Keratinocyte (primary cell): ENCODE measurements at regions not wholly inside any gene's neighbourhood (a gene's known extent, or its start where the extent isn't known, plus 50 kb on each side); places are given as distances from the start of the nearest gene placed in this dataset.

Experiments used
- DNase-seq: peaks from one replicate; pipeline ENCODE4 v3.0.0-alpha.2; 2011; ENCODE audit warnings: low read depth, missing footprints, low spot score
- FAIRE-seq: peaks from 2 replicates; lab custom pipeline; 2011; peaks lifted over from hg19 to GRCh38; lab: Jason Lieb, UNC
- H2AFZ ChIP-seq: 2 replicates; pipeline ENCODE4 v1.6.0; 2012; ENCODE audit warnings: low read length, control low read depth, inconsistent platforms; ENCODE audit not compliant: control insufficient read depth
- H3K27ac ChIP-seq: 2 replicates; pipeline ENCODE4 v1.5.1; 2011; ENCODE audit warnings: low read length; ENCODE audit not compliant: control insufficient read depth, insufficient read depth
- H3K27me3 ChIP-seq: 3 replicates; pipeline ENCODE4 v1.6.0; 2011; ENCODE audit warnings: low read length; ENCODE audit not compliant: control insufficient read depth, insufficient read depth; ENCODE audit errors: extremely low read depth
- H3K36me3 ChIP-seq, 2 experiments: 2 replicates in 1 of 2; 3 replicates in 1 of 2; pipeline ENCODE4 v1.5.1; 2011; ENCODE audit warnings: low read length in 2 of 2, mild to moderate bottlenecking in 1 of 2; ENCODE audit not compliant: control insufficient read depth in 2 of 2, insufficient read depth in 2 of 2; ENCODE audit errors: extremely low read depth in 1 of 2
- H3K4me1 ChIP-seq: 3 replicates; pipeline ENCODE4 v1.5.1; 2011; ENCODE audit warnings: low read length; ENCODE audit not compliant: control insufficient read depth, insufficient read depth; ENCODE audit errors: extremely low read depth
- H3K4me2 ChIP-seq: 3 replicates; pipeline ENCODE4 v1.6.0; 2011; ENCODE audit warnings: low read depth, low read length; ENCODE audit not compliant: control insufficient read depth, insufficient read depth; ENCODE audit errors: extremely low read depth
- H3K4me3 ChIP-seq, 3 experiments: fragments of 200-600 bp in 1 of 3; sonication (generic) in 1 of 3; 2 replicates in 2 of 3; 3 replicates in 1 of 3; pipeline ENCODE4 v1.5.1; 2011 to 2016; ENCODE audit warnings: low read length in 3 of 3, mild to moderate bottlenecking in 3 of 3, control low read depth in 2 of 3, inconsistent platforms in 1 of 3, low read depth in 1 of 3, mixed read lengths in 1 of 3, mixed run types in 1 of 3, moderate library complexity in 1 of 3; ENCODE audit not compliant: control insufficient read depth in 2 of 3, insufficient read depth in 2 of 3; ENCODE audit errors: extremely low read depth in 1 of 3
- H3K79me2 ChIP-seq: 2 replicates; pipeline ENCODE4 v1.6.0; 2012; ENCODE audit warnings: low read length; ENCODE audit not compliant: control insufficient read depth, insufficient read depth
- H3K9ac ChIP-seq: 3 replicates; pipeline ENCODE4 v1.6.0; 2011; ENCODE audit warnings: low read length; ENCODE audit not compliant: control insufficient read depth, insufficient read depth; ENCODE audit errors: extremely low read depth
- H3K9me1 ChIP-seq: 3 replicates; pipeline ENCODE4 v1.6.0; 2011; ENCODE audit warnings: low read length; ENCODE audit not compliant: control insufficient read depth, insufficient read depth; ENCODE audit errors: extremely low read depth
- H3K9me3 ChIP-seq: 2 replicates; pipeline ENCODE4 v1.5.1; 2012; ENCODE audit warnings: low read depth, low read length; ENCODE audit not compliant: control insufficient read depth
- H4K20me1 ChIP-seq: 3 replicates; pipeline ENCODE4 v1.6.0; 2011; ENCODE audit warnings: low read length; ENCODE audit not compliant: control insufficient read depth, insufficient read depth; ENCODE audit errors: extremely low read depth
- EZH2 ChIP-seq: IDR thresholded peaks from one replicate; pipeline ENCODE4 v1.6.1; 2012; ENCODE audit warnings: inconsistent platforms, mild to moderate bottlenecking, low read length, moderate library complexity
- dilution Hi-C: fragments of 300-500 bp; cut with MboI; formaldehyde crosslinking; loops from one replicate; pipeline ENCODE4 v1.7.0; 2020; ENCODE audit warnings: low sequenced_read_pairs; ENCODE audit not compliant: extremely low pct_ligation_motif_present
- TF ChIP-seq, protein P1 (sequence below), 3 experiments: IDR thresholded peaks in 1 of 3; conservative IDR thresholded peaks in 1 of 3; optimal IDR thresholded peaks in 1 of 3; 2 replicates in 2 of 3; 3 replicates in 1 of 3; pipeline versions ENCODE3 to v1.5.1; 2011; ENCODE audit warnings: low read length in 3 of 3, mild to moderate bottlenecking in 3 of 3, moderate library complexity in 2 of 3, control low read depth in 1 of 3, inconsistent platforms in 1 of 3; ENCODE audit not compliant: insufficient read depth in 2 of 3; ENCODE audit errors: extremely low read depth in 1 of 3

DNA sequence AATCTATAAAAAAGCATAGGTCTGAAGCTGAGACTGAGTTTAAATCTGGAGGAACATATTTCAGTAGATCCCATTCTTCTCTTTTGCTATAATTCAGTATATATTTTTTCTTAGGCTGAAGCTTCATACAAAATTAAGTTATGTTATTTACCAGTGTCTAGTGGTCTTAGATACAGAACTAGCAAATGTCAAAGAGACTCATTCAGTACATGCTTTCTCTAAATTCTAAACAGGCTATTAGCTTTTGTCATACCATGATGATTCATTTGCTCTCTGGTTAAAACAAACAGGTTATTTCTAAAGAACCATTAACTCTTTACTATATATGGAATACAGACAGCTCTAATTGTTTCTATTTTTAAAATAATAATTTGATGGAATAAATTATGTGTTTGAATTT, 1170.2 kb upstream of the PRMT6 start:
- Histone ChIP-seq H3K9ac (no peak overlapping the region), H2AFZ (no peak overlapping the region), H3K36me3 (no peaks in the 10 kb centered on the region), H3K79me2 (no peaks in the 10 kb centered on the region), H3K4me3 (no peak overlapping the region), H3K9me1 (no peaks in the 10 kb centered on the region), H3K27me3 (no peaks in the 10 kb centered on the region), H3K4me1 (no peaks in the 10 kb centered on the region), H3K9me3 (no peaks in the 10 kb centered on the region), H3K4me2 (no peak overlapping the region), H3K27ac (no peak overlapping the region), H4K20me1 (no peaks in the 10 kb centered on the region)
- dilution Hi-C loops, result no loop called here
- no peak for FAIRE-seq
- DNase-seq, result no peak
- TF ChIP-seq, protein P1, sequence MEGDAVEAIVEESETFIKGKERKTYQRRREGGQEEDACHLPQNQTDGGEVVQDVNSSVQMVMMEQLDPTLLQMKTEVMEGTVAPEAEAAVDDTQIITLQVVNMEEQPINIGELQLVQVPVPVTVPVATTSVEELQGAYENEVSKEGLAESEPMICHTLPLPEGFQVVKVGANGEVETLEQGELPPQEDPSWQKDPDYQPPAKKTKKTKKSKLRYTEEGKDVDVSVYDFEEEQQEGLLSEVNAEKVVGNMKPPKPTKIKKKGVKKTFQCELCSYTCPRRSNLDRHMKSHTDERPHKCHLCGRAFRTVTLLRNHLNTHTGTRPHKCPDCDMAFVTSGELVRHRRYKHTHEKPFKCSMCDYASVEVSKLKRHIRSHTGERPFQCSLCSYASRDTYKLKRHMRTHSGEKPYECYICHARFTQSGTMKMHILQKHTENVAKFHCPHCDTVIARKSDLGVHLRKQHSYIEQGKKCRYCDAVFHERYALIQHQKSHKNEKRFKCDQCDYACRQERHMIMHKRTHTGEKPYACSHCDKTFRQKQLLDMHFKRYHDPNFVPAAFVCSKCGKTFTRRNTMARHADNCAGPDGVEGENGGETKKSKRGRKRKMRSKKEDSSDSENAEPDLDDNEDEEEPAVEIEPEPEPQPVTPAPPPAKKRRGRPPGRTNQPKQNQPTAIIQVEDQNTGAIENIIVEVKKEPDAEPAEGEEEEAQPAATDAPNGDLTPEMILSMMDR (optimal IDR thresholded peaks at IDR 0.05 in 1 of 3, IDR thresholded peaks at IDR 0.05 in 1 of 3, conservative IDR thresholded peaks at IDR 0.05 in 1 of 3; ENCODE audit: extremely low read depth in 1 of 3, insufficient read depth in 2 of 3, low read length in 3 of 3), result no peak
- no peak for TF ChIP-seq EZH2

DNA sequence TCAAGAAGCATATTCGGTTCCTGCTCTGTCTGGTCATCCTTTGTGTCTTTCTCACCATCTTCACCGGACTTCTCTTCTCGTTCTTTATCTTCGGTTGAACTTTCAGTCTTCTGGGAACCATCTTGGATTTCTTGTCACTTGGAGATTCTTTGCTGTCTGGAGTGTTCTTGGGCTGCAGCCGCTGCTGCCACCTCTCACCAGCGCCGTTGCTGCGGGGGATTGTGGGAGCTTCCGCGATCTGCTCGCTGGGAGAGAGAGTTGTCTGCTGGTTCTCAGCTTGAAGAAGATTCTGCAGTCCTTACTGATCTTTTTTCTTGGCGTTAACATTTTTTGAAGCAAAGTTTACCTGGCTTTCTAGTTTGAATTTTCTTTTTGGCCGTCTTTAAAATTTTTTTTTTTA, 1165.2 kb upstream of the PRMT6 start:
- Histone ChIP-seq H3K4me1 (no peaks in the 10 kb centered on the region), H3K9ac (no peak overlapping the region)
- no peak for FAIRE-seq

More for the DNA sequence above, 1165.2 kb upstream of the PRMT6 start:
- Histone ChIP-seq H3K36me3 (no peaks in the 10 kb centered on the region), H3K4me2 (no peak overlapping the region), H2AFZ (no peak overlapping the region), H3K79me2 (no peaks in the 10 kb centered on the region), H3K9me1 (no peaks in the 10 kb centered on the region), H3K9me3 (no peaks in the 10 kb centered on the region), H3K4me3 (no peak overlapping the region), H3K27me3 (no peaks in the 10 kb centered on the region), H4K20me1 (no peaks in the 10 kb centered on the region), H3K27ac (no peak overlapping the region)
- no peak for DNase-seq
- TF ChIP-seq, protein P1 (optimal IDR thresholded peaks at IDR 0.05 in 1 of 3, IDR thresholded peaks at IDR 0.05 in 1 of 3, conservative IDR thresholded peaks at IDR 0.05 in 1 of 3; ENCODE audit: extremely low read depth in 1 of 3, insufficient read depth in 2 of 3, low read length in 3 of 3), result no peak
- TF ChIP-seq EZH2, result no peak
- dilution Hi-C loops, result no loop called here
